A673 (cell line): ENCODE measurements at regions not wholly inside any gene's neighbourhood (a gene's known extent, or its start where the extent isn't known, plus 50 kb on each side); places are given as distances from the start of the nearest gene placed in this dataset.

ENCODE experiments used
- CTCF ChIP-seq: fragments of 300-800, 200-600 bp; sonication (generic); conservative IDR thresholded peaks from 2 replicates; pipeline ENCODE4 v1.5.1; 2017; ENCODE audit warnings: low read depth, mild to moderate bottlenecking, antibody characterized with exemption, low read length, moderate library complexity, mixed read lengths
- EZH2 ChIP-seq: fragments of 200-600 bp; sonication (generic); IDR thresholded peaks from 2 replicates; pipeline ENCODE4 v1.6.1; 2017; ENCODE audit warnings: borderline replicate concordance, low read depth, mild to moderate bottlenecking, mixed read lengths, antibody characterized with exemption, low read length; ENCODE audit not compliant: poor library complexity, severe bottlenecking

DNA sequence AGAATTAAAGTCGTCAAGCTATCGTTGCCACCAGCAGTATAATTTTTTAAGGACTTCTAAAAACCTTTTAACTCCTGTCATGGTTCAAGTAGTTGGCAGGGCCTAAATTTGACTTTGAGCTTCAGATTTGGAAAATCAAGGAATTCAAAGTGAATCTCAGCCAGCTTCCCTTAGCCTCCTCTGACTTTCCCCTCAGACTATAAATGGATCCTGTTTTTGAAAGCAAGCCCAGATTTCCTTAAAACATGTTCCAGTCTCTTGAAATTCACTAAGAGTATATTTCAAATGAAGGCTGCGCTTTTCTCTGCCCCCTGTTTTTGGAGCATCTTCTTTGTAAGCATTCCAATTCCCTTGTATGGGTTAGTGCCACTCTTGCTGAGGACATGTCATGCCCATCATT lies 101.8 kb upstream of the CDH8 start:
- TF ChIP-seq EZH2 (no peak), CTCF (no peak)
